SH-SY5Y (cell line): ENCODE measurements at regions not wholly inside any gene's neighbourhood (a gene's known extent, or its start where the extent isn't known, plus 50 kb on each side); places are given as distances from the start of the nearest gene placed in this dataset.

ENCODE experiments used
- GATA2 ChIP-seq: IDR thresholded peaks from 2 replicates; pipeline ENCODE4 v1.6.1; 2011; ENCODE audit warnings: mild to moderate bottlenecking, low read depth, low read length
- GATA3 ChIP-seq: IDR thresholded peaks from 2 replicates; pipeline ENCODE4 v1.6.1; 2011; ENCODE audit warnings: low read depth, mild to moderate bottlenecking, low read length, moderate library complexity

- no peak for TF ChIP-seq GATA3
- TF ChIP-seq GATA2, result no peak
These were observed 259.2 kb downstream of the OSR1 start for GRCh38 chr2:19099181-19099580.

- TF ChIP-seq GATA3, result no peak
- TF ChIP-seq GATA2, result no peak
These were observed 259.8 kb downstream of the OSR1 start for GRCh38 chr2:19098467-19099160.

- TF ChIP-seq GATA3 (no peak), GATA2 (no peak)
These were observed 272.2 kb downstream of the OSR1 start for GRCh38 chr2:19086231-19086651.

GRCh38 chr2:19078709-19079108, 279.7 kb downstream of the OSR1 start:
- TF ChIP-seq GATA2 (no peak), GATA3 (no peak)

- TF ChIP-seq GATA2 (no peak), GATA3 (no peak)
These were observed 284.9 kb downstream of the OSR1 start for GRCh38 chr2:19073522-19073921.

- TF ChIP-seq GATA3 (no peak), GATA2 (no peak)
These were observed 286.3 kb downstream of the OSR1 start for GRCh38 chr2:19072161-19072560.

GRCh38 chr2:19070886-19071285, 287.5 kb downstream of the OSR1 start:
- TF ChIP-seq GATA3 (no peak), GATA2 (no peak)

GRCh38 chr2:19068206-19068605, 290.2 kb downstream of the OSR1 start:
- no peak for TF ChIP-seq GATA2
- TF ChIP-seq GATA3, result no peak

- TF ChIP-seq GATA2, result no peak
- TF ChIP-seq GATA3, result no peak
These were observed 296.1 kb downstream of the OSR1 start for GRCh38 chr2:19062370-19062769.

- no peak for TF ChIP-seq GATA3
- TF ChIP-seq GATA2, result no peak
These were observed 299.3 kb downstream of the OSR1 start for GRCh38 chr2:19059076-19059475.

GRCh38 chr2:19051203-19051831, 307.1 kb downstream of the OSR1 start:
- no peak for TF ChIP-seq GATA3
- no peak for TF ChIP-seq GATA2

- TF ChIP-seq GATA2 (no peak), GATA3 (no peak)
These were observed 308.1 kb downstream of the OSR1 start for GRCh38 chr2:19050354-19050753.

GRCh38 chr2:19048593-19049266, 309.7 kb downstream of the OSR1 start:
- TF ChIP-seq GATA3 (no peak), GATA2 (no peak)

GRCh38 chr2:19046986-19047780, 311.2 kb downstream of the OSR1 start:
- TF ChIP-seq GATA2 (no peak), GATA3 (no peak)

- no peak for TF ChIP-seq GATA3
- no peak for TF ChIP-seq GATA2
These were observed 313.3 kb downstream of the OSR1 start for GRCh38 chr2:19045151-19045550.

- TF ChIP-seq GATA2 (no peak), GATA3 (no peak)
These were observed 314.5 kb downstream of the OSR1 start for GRCh38 chr2:19043893-19044292.
